ENCODE measurements at regions not wholly inside any gene's neighbourhood (a gene's known extent, or its start where the extent isn't known, plus 50 kb on each side); places are given as distances from the start of the nearest gene placed in this dataset.

DNA sequence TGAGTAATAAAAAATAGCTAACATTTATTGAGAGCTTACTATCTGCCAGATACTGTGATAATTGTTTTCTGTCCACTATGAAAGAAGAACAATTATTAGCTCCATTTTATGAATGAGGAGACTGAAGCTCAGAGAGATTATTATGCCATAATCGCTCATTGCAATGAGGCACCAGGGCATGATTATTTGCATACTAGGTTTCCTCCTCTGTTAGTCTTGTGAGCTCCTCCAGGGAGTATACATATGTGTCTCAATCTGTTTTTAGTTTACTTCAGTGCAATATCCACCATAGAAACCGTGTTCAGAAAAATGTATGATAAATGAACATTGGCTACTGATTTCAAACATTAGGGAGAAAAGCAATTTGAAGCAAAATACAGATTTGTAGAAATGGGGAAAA lies 139.4 kb upstream of the OTUD4 start:
- Histone ChIP-seq H3K4me3 (ENCODE audit: low read depth, low read length) (no peak overlapping the region), H3K4me1 (ENCODE audit: control insufficient read depth, insufficient read depth, low read length) (no peaks in the 10 kb centered on the region), H3K36me3 (ENCODE audit: control insufficient read depth, insufficient read depth, low read length) (no peaks in the 10 kb centered on the region), H3K9ac (ENCODE audit: low read length) (no peak overlapping the region), H3K9me3 (ENCODE audit: control insufficient read depth, insufficient read depth, low read depth, low read length) (no peaks in the 10 kb centered on the region), H3K27ac (ENCODE audit: low read depth, low read length) (no peak overlapping the region), H3K27me3 (ENCODE audit: control insufficient read depth, insufficient read depth, low read length) (no peaks in the 10 kb centered on the region)

DNA sequence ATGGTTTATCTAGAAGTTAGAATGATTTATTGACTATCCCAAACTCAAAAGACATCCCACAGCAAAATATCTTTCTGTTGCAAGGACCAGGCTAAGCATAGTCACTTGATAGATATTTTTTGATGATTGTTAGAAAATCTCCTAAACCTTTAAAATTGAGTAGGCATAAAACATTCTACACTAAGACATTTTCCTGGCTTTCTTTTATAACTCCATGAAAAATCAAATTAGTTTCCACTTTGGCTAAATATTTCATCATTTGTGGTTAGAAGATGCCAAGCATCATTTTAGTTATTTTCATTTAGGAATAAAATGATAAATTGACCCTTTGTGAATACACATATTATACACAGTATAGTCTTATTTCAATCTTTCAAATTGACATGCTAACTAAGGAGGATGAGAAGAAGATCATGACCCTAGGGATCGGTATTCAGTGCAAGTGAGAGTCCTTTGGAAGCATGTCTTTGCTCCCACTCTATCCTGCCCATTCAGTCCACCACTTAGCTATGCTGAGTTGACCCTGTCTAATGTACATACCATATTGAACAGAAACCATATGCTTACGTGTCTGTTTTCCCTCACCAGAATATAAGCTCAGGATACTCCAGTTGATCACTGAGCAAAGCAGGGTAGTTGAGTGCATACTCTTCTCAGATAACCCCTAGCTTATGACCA lies 136.6 kb upstream of the OTUD4 start:
- H3K9me3 ChIP-seq (ENCODE audit: control insufficient read depth, insufficient read depth, low read depth, low read length) = no peaks in the 10 kb centered on the region; the same call in 1 of the 2 replicates
- H3K4me3 ChIP-seq (ENCODE audit: low read depth, low read length) = no peak overlapping the region
- H3K4me1 ChIP-seq (ENCODE audit: control insufficient read depth, insufficient read depth, low read length) = no peaks in the 10 kb centered on the region
- H3K9ac ChIP-seq (ENCODE audit: low read length) = no peak overlapping the region
- no peaks in the 10 kb centered on the region for H3K36me3 ChIP-seq (ENCODE audit: control insufficient read depth, insufficient read depth, low read length)
- H3K27me3 ChIP-seq (ENCODE audit: control insufficient read depth, insufficient read depth, low read length) = no peaks in the 10 kb centered on the region
- H3K27ac ChIP-seq (ENCODE audit: low read depth, low read length) = no peak overlapping the region

DNA sequence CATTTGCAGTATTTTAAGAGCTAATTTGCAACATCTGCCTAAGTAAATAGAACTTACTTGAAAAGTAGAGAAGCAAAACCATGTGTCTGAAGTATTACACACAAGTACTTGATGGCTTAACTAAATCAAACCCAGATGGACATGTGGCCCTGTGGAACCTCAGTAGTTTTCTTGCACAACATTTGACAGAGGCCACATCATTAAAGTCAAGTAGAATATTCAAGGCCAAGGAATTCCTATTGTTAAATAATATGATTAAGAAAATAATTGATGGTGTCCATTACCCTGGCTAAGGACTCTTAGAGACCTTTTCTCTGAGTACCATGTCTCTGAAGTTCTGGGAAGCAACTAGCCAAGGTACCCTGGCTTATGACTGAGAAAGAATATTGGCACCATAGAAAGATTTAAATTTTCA lies 135.4 kb upstream of the OTUD4 start:
- H3K27me3 ChIP-seq (ENCODE audit: control insufficient read depth, insufficient read depth, low read length) = no peaks in the 10 kb centered on the region
- H3K36me3 ChIP-seq (ENCODE audit: control insufficient read depth, insufficient read depth, low read length) = no peaks in the 10 kb centered on the region
- no peaks in the 10 kb centered on the region for H3K4me1 ChIP-seq (ENCODE audit: control insufficient read depth, insufficient read depth, low read length)
- H3K4me3 ChIP-seq (ENCODE audit: low read depth, low read length) = no peak overlapping the region
- H3K9me3 ChIP-seq (ENCODE audit: control insufficient read depth, insufficient read depth, low read depth, low read length) = no peaks in the 10 kb centered on the region; the same call in 1 of the 2 replicates
- no peak overlapping the region for H3K9ac ChIP-seq (ENCODE audit: low read length)
- no peak overlapping the region for H3K27ac ChIP-seq (ENCODE audit: low read depth, low read length)

DNA sequence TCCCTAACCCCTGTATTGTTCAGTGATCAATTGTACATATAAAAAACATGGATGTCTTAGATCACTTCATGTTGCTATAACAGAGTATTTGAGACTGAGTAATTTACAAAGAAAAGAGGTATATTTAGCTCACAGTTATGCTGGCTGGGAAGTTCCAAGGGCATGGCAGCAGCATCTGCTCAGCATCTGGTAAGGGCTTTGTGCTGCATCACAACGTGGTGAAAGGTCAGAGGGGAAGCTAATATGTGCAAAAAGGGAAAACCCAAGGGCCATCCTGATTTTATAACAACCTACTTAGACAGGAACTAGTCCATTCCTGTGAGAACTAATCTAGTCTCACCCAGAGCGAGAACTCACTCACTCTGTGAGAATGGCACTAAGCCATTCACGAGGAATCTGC lies 128.2 kb upstream of the OTUD4 start:
- Histone ChIP-seq H3K36me3 (ENCODE audit: control insufficient read depth, insufficient read depth, low read length) (no peaks in the 10 kb centered on the region), H3K9me3 (ENCODE audit: control insufficient read depth, insufficient read depth, low read depth, low read length) (no peaks in the 10 kb centered on the region), H3K9ac (ENCODE audit: low read length) (no peak overlapping the region), H3K27me3 (ENCODE audit: control insufficient read depth, insufficient read depth, low read length) (no peaks in the 10 kb centered on the region), H3K27ac (ENCODE audit: low read depth, low read length) (no peak overlapping the region), H3K4me1 (ENCODE audit: control insufficient read depth, insufficient read depth, low read length) (no peaks in the 10 kb centered on the region), H3K4me3 (ENCODE audit: low read depth, low read length) (no peak overlapping the region)

DNA sequence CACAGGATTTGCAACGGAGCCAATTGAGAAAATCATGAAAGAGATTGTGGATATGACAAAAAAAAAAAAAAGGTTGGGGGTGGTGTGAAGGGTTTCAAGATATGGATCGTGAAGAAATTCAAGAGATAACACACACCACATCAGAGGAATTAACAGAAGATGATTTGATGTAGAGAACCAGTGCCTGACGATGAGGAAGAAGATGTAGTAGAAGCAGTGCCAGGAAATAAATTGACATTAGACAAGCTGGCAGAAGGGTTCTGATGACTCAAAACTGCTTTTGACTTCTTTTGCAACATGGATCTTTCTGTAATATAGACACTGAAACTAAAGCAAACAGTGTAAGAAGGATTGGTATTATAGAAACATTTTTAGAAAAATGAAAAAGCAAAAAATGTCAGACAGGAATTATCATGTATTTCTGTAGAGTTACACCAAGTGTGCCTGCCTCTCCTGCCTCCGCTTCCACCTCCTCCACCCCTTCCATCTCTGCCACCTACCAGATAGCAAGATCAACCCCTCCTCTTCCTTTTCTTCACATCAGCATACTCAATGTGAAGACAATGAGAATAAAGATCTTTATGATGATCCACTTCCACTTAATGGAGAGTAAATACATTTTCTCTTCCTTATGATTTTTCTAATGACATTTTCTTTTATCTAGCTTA lies 127.5 kb upstream of the OTUD4 start:
- Histone ChIP-seq H3K9ac (ENCODE audit: low read length) (no peak overlapping the region), H3K36me3 (ENCODE audit: control insufficient read depth, insufficient read depth, low read length) (no peaks in the 10 kb centered on the region), H3K9me3 (ENCODE audit: control insufficient read depth, insufficient read depth, low read depth, low read length) (no peaks in the 10 kb centered on the region), H3K4me3 (ENCODE audit: low read depth, low read length) (no peak overlapping the region), H3K27ac (ENCODE audit: low read depth, low read length) (no peak overlapping the region), H3K27me3 (ENCODE audit: control insufficient read depth, insufficient read depth, low read length) (no peaks in the 10 kb centered on the region), H3K4me1 (ENCODE audit: control insufficient read depth, insufficient read depth, low read length) (no peaks in the 10 kb centered on the region)

DNA sequence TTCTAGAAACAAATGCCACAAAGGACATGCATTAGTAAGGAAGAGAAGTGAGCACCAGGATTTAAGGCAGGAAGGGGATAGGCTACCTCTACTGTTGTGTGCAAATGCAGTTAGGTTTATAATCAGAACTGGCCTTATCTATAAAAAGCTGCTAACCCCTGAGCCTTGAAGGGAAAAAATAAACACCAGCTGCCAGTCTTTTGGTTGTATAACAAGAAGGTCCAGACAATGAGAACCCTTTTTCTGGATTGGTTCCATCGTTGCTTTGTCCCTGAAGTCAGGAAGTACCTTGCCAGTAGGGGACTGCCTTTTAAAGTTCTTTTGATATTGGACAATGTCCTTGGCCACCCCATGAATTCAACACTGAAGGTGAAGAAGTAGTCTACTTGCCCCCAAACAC lies 126.7 kb upstream of the OTUD4 start:
- Histone ChIP-seq H3K27me3 (ENCODE audit: control insufficient read depth, insufficient read depth, low read length) (no peaks in the 10 kb centered on the region), H3K9ac (ENCODE audit: low read length) (no peak overlapping the region), H3K4me3 (ENCODE audit: low read depth, low read length) (no peak overlapping the region), H3K36me3 (ENCODE audit: control insufficient read depth, insufficient read depth, low read length) (no peaks in the 10 kb centered on the region), H3K9me3 (ENCODE audit: control insufficient read depth, insufficient read depth, low read depth, low read length) (no peaks in the 10 kb centered on the region), H3K4me1 (ENCODE audit: control insufficient read depth, insufficient read depth, low read length) (no peaks in the 10 kb centered on the region), H3K27ac (ENCODE audit: low read depth, low read length) (no peak overlapping the region)

DNA sequence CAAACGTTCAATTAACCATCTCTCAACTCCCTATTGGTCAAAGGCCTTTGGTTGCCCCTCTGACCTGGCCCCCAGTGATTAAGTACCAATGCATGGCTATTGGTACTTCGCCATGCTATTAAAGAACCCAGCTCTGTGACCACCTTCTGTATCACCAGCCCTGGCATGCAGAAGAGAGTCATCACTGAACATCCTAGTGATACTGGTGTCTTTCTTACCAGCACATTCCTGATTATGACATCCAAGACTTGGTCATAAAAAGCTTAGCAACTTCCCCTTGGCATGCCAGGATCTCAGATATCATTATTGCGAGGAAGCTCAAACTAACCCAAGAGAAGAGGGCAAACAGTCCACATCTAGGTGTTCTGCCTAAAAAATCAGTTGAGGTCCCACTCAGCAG lies 122.3 kb upstream of the OTUD4 start:
- Histone ChIP-seq H3K9me3 (ENCODE audit: control insufficient read depth, insufficient read depth, low read depth, low read length) (no peaks in the 10 kb centered on the region), H3K27me3 (ENCODE audit: control insufficient read depth, insufficient read depth, low read length) (no peaks in the 10 kb centered on the region), H3K4me3 (ENCODE audit: low read depth, low read length) (no peak overlapping the region), H3K4me1 (ENCODE audit: control insufficient read depth, insufficient read depth, low read length) (no peaks in the 10 kb centered on the region), H3K36me3 (ENCODE audit: control insufficient read depth, insufficient read depth, low read length) (no peaks in the 10 kb centered on the region), H3K27ac (ENCODE audit: low read depth, low read length) (no peak overlapping the region), H3K9ac (ENCODE audit: low read length) (no peak overlapping the region)

DNA sequence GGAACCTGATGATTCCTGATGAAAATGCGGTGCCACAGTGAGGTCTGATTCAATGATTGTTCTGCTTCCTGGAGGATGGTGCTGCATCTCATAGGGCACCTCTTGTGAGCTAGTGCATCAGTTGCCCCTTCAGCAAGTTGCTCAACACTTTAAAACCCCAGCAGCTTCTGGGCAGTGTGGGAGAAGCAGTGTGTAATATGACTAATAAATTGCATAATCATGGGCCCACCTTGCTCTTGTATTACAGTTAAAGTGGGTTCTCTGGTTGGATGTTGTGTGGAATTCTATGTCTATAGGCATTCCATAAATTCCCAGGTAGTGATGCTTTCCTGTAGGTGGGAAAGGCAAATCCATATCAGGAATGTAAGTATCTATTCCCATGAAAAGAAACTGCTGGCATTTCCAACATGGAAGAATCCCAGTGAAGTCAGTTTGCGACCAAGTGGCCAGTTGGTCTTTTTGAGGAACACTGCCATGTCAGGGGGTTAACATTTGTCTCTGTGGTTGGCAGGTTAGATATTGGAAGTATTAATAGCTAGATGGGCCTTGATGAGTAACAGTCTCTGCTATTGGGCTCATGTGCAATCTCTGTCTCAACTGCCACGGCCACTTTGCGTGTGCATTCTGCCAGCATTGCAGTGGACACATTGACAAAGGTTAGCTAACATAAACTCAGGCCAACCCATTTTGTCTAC lies 121.1 kb upstream of the OTUD4 start:
- H3K27me3 ChIP-seq (ENCODE audit: control insufficient read depth, insufficient read depth, low read length) = no peaks in the 10 kb centered on the region
- no peak overlapping the region for H3K9ac ChIP-seq (ENCODE audit: low read length)
- H3K4me3 ChIP-seq (ENCODE audit: low read depth, low read length) = no peak overlapping the region
- no peaks in the 10 kb centered on the region for H3K4me1 ChIP-seq (ENCODE audit: control insufficient read depth, insufficient read depth, low read length)
- no peaks in the 10 kb centered on the region for H3K36me3 ChIP-seq (ENCODE audit: control insufficient read depth, insufficient read depth, low read length)
- H3K27ac ChIP-seq (ENCODE audit: low read depth, low read length) = no peak overlapping the region
- no peaks in the 10 kb centered on the region for H3K9me3 ChIP-seq (ENCODE audit: control insufficient read depth, insufficient read depth, low read depth, low read length)

DNA sequence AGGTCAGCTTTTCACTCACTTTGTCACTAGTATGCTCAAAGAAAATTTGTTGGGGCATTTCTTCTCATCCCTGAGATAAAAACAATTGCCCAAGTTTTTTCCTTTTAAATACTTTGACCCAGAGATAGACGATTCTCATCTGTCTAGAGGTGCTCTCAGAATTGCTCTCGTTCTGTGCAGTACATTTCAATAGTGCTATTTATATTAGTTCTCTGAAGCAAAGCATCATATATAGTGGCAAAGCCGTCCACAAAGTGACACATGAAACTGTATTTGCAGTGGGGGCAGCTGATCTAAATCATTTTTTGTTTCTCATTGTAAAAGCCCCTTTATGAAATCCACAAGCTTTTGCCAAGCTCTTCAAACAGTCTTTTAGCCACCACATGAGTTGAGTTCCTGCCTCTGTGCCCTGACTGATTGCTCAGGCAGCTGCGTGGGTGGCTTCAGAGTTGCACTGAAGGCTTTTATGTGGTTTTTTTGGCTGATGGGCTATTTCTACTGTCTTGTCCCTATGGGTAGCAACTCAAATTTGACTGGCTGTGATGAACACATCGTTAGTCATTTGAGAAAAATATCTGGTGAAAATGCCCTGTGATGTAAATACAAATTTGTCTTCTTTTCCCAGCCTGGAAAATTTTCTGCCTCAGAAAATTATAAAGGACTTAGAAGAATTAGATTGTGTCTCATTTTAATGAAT lies 119.1 kb upstream of the OTUD4 start:
- Histone ChIP-seq H3K36me3 (ENCODE audit: control insufficient read depth, insufficient read depth, low read length) (no peaks in the 10 kb centered on the region), H3K27me3 (ENCODE audit: control insufficient read depth, insufficient read depth, low read length) (no peaks in the 10 kb centered on the region), H3K27ac (ENCODE audit: low read depth, low read length) (no peak overlapping the region), H3K4me3 (ENCODE audit: low read depth, low read length) (no peak overlapping the region), H3K4me1 (ENCODE audit: control insufficient read depth, insufficient read depth, low read length) (no peaks in the 10 kb centered on the region), H3K9me3 (ENCODE audit: control insufficient read depth, insufficient read depth, low read depth, low read length) (no peaks in the 10 kb centered on the region), H3K9ac (ENCODE audit: low read length) (no peak overlapping the region)

DNA sequence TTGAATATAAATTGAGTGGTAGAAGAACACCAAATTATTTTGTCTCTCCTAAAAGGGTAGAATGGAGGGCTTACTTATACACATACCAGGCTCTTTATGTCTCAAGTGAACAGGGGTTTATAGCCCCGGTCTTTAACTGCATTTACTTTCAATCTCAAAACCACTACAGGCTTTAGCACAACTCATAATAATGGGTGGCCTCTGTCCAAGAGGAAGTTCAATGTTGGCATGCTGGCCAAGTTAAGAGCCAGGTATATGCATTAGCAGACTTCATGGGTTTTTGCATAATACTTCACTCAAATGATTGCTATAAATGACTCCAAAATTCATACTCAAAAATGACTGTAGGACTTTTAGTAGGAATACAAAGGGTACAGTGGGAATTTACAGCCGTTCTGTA lies 118.5 kb upstream of the OTUD4 start:
- Histone ChIP-seq H3K4me3 (ENCODE audit: low read depth, low read length) (no peak overlapping the region), H3K27me3 (ENCODE audit: control insufficient read depth, insufficient read depth, low read length) (no peaks in the 10 kb centered on the region), H3K9ac (ENCODE audit: low read length) (no peak overlapping the region), H3K9me3 (ENCODE audit: control insufficient read depth, insufficient read depth, low read depth, low read length) (no peaks in the 10 kb centered on the region), H3K4me1 (ENCODE audit: control insufficient read depth, insufficient read depth, low read length) (no peaks in the 10 kb centered on the region), H3K36me3 (ENCODE audit: control insufficient read depth, insufficient read depth, low read length) (no peaks in the 10 kb centered on the region), H3K27ac (ENCODE audit: low read depth, low read length) (no peak overlapping the region)

DNA sequence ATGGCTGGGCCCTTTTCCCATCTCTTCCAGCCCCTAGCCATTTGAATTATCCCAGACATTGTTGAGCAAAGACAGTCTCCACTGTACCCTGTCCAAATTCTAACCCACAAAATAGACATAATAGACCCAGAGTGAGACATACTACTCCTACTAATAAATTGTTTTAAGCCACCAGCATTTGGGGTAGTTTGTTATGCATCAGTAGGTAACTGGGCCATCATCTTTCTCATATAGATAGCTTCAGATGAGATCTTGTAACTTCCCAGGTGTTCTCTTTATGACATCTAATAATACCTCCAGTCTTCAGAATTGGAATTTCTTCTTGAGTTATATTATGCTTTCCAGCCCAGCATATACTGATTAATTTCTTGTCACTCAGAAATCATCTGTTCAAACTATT lies 117.2 kb upstream of the OTUD4 start:
- Histone ChIP-seq H3K9ac (ENCODE audit: low read length) (no peak overlapping the region), H3K4me1 (ENCODE audit: control insufficient read depth, insufficient read depth, low read length) (no peaks in the 10 kb centered on the region), H3K27ac (ENCODE audit: low read depth, low read length) (no peak overlapping the region), H3K4me3 (ENCODE audit: low read depth, low read length) (no peak overlapping the region), H3K9me3 (ENCODE audit: control insufficient read depth, insufficient read depth, low read depth, low read length) (no peaks in the 10 kb centered on the region), H3K36me3 (ENCODE audit: control insufficient read depth, insufficient read depth, low read length) (no peaks in the 10 kb centered on the region), H3K27me3 (ENCODE audit: control insufficient read depth, insufficient read depth, low read length) (no peaks in the 10 kb centered on the region)

All from HUES6 (cell line).